Stimulated activated naive CD8-positive, alpha-beta T cell treated with anti-CD3 and anti-CD28 coated beads, Interleukin-15, Interleukin-2, amounts not matched to agents 100 ng/mL and 50 ng/mL, for 24 hours (primary cell): ENCODE measurements at regions not wholly inside any gene's neighbourhood (a gene's known extent, or its start where the extent isn't known, plus 50 kb on each side); places are given as distances from the start of the nearest gene placed in this dataset.
"Not testable (repeated sequence)": the region's sequence is repeated elsewhere in the genome, so short reads cannot be mapped to it uniquely, and the experiment has no call there.

ENCODE experiments used
- H3K27ac Mint-ChIP-seq: one replicate; pipeline ENCODE4 v1.8.0; 2021; ENCODE audit warnings: mild to moderate bottlenecking, mixed read lengths
- H3K27me3 Mint-ChIP-seq: one replicate; pipeline ENCODE4 v1.8.0; 2021; ENCODE audit warnings: mixed read lengths
- H3K36me3 Mint-ChIP-seq: one replicate; pipeline ENCODE4 v1.8.0; 2021; ENCODE audit warnings: low read depth, mixed read lengths
- H3K4me1 Mint-ChIP-seq: one replicate; pipeline ENCODE4 v1.8.0; 2021; ENCODE audit warnings: low read depth, mixed read lengths
- H3K4me3 Mint-ChIP-seq: one replicate; pipeline ENCODE4 v1.8.0; 2021; ENCODE audit warnings: mild to moderate bottlenecking, mixed read lengths
- H3K9me3 Mint-ChIP-seq: one replicate; pipeline ENCODE4 v1.8.0; 2021; ENCODE audit warnings: mixed read lengths

GRCh38 chr11:128161436-128161835 lies 425.9 kb downstream of the ETS1 start:
- Mint-ChIP-seq H3K9me3 (no peaks in the 10 kb centered on the region), H3K27ac (no peak overlapping the region), H3K4me1 (peaks cover 27% of the 10 kb centered on the region), H3K4me3 (no peak overlapping the region), H3K27me3 (no peaks in the 10 kb centered on the region), H3K36me3 (no peaks in the 10 kb centered on the region)

- no peak overlapping the region for H3K4me3 Mint-ChIP-seq
- no peaks in the 10 kb centered on the region for H3K9me3 Mint-ChIP-seq
- peaks cover 21% of the 10 kb centered on the region for H3K4me1 Mint-ChIP-seq
- no peak overlapping the region for H3K27ac Mint-ChIP-seq
- H3K27me3 Mint-ChIP-seq: no peaks in the 10 kb centered on the region
- no peaks in the 10 kb centered on the region for H3K36me3 Mint-ChIP-seq
Observed at GRCh38 chr11:128158860-128159259, 428.5 kb downstream of the ETS1 start.

DNA sequence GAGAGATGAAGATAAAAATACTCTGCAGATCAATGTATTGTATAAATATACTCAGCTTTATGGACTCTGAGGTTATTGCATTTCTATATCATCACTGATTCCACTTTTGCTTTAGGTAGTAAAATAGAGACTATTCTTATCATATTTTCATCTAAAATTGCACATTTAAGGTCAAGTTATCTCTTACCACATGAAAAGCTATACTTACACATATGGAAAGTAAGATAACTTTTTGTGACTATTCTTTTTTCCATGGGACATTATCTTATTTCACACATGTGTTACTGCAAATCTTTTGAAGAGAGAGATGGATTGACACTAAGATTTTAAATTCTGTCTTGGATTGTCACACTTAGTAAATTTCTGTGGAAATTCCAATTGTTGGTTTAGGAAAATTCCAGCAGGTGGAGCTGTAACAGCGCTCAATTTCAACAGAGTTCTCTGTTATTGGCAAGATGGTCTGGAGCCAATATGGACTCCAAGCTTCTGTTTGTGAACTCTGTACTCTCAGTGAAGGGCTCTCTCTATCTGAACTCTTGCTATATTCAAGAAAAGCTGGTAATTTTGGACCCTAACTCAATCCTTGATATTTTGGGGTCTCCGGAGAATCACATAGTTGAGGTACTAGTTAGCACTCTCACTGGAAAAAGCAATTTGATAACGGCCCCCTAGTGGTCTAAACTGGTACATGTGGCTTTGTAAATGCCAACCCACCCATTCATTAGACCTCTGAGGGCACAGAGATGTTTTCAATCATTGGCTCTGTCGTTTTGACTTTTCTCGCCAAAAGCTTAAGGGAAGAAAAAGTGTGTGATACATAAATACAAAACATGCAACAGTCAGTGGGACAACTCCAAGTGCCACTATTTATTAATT lies 429.7 kb downstream of the ETS1 start:
- no peaks in the 10 kb centered on the region for H3K27me3 Mint-ChIP-seq
- peak overlapping the region; percentile 70 for H3K4me3 Mint-ChIP-seq
- no peaks in the 10 kb centered on the region for H3K9me3 Mint-ChIP-seq
- peak overlapping the region; percentile 87 for H3K27ac Mint-ChIP-seq
- H3K4me1 Mint-ChIP-seq: peaks cover 21% of the 10 kb centered on the region
- H3K36me3 Mint-ChIP-seq: no peaks in the 10 kb centered on the region

DNA sequence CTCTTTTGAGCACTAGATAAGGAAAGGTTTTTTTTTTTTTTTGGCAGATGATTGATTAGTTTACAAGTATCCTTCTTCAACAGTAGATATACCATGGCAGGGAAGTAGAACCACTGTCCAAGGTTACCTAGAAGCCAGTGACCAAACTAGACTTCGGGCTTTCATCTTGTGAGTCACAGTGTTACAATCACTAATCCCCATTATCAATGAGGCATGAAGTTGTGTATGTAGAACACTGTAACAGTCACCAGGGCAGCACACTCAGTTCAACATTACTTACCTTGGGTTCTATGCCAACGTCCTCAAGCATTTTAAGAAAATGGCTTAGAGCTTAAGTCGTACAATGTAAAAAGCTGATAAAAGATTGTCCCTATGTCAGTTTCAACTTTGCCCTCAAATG lies 430.9 kb downstream of the ETS1 start:
- H3K27ac Mint-ChIP-seq: no peak overlapping the region
- no peak overlapping the region for H3K4me3 Mint-ChIP-seq
- H3K9me3 Mint-ChIP-seq: no peaks in the 10 kb centered on the region
- H3K36me3 Mint-ChIP-seq: no peaks in the 10 kb centered on the region
- H3K4me1 Mint-ChIP-seq: peaks cover 21% of the 10 kb centered on the region
- no peaks in the 10 kb centered on the region for H3K27me3 Mint-ChIP-seq

DNA sequence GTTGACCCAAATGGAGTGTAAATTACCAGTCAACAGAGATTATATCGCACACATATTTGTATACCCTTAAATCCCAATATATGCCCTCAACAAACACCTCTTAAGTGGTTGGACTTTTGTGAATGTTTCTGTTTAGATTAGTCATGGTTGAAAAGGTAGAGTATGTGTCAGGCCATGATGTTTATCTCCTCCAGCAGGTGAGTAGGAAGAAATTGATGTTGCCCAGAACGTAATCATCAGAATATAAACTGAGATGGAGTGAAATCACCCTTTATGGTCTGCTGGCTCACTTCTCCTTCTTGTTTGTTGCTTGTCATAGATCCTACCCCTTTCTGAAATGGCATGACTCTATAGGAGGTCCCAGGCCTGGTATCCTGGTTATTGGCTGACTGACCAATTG lies 431.8 kb downstream of the ETS1 start:
- Mint-ChIP-seq H3K36me3 (no peaks in the 10 kb centered on the region), H3K27ac (no peak overlapping the region), H3K4me3 (no peak overlapping the region)

DNA sequence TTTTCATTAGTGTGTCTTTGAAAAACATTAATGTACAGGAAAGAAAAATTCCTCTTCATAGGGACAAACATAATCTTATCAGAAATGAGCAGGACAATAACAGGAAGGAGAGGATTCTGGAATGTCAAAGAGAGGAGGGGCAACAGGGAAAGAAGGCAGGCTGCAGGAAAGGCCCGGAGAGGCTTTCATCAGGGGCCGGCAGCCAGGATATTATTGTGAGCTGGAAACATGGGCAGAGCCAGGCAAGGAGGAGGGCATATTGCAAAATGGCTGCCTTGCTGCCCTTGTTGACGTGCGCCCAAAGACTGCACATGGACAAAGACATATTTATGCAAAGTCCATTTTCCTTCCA lies 433.7 kb downstream of the ETS1 start:
- no peak overlapping the region for H3K27ac Mint-ChIP-seq
- no peaks in the 10 kb centered on the region for H3K9me3 Mint-ChIP-seq
- no peak overlapping the region for H3K4me3 Mint-ChIP-seq
- no peaks in the 10 kb centered on the region for H3K27me3 Mint-ChIP-seq
- H3K4me1 Mint-ChIP-seq: peaks cover 20% of the 10 kb centered on the region
- no peaks in the 10 kb centered on the region for H3K36me3 Mint-ChIP-seq

More for the DNA sequence above, 431.8 kb downstream of the ETS1 start:
- Mint-ChIP-seq H3K27me3 (no peaks in the 10 kb centered on the region), H3K9me3 (no peaks in the 10 kb centered on the region), H3K4me1 (peaks cover 21% of the 10 kb centered on the region)

- no peak overlapping the region for H3K27ac Mint-ChIP-seq
- H3K4me3 Mint-ChIP-seq: no peak overlapping the region
- no peaks in the 10 kb centered on the region for H3K27me3 Mint-ChIP-seq
- no peaks in the 10 kb centered on the region for H3K9me3 Mint-ChIP-seq
- peaks cover 14% of the 10 kb centered on the region for H3K4me1 Mint-ChIP-seq
- no peaks in the 10 kb centered on the region for H3K36me3 Mint-ChIP-seq
Observed at GRCh38 chr11:128152796-128153696, 434.3 kb downstream of the ETS1 start.

- Mint-ChIP-seq H3K9me3 (no peaks in the 10 kb centered on the region), H3K27me3 (no peaks in the 10 kb centered on the region), H3K4me1 (peaks cover 1% of the 10 kb centered on the region), H3K4me3 (no peak overlapping the region), H3K27ac (no peak overlapping the region), H3K36me3 (no peaks in the 10 kb centered on the region)
Observed at GRCh38 chr11:128151780-128152179, 435.6 kb downstream of the ETS1 start.

- Mint-ChIP-seq H3K27me3 (no peaks in the 10 kb centered on the region), H3K4me3 (no peak overlapping the region), H3K9me3 (no peaks in the 10 kb centered on the region), H3K27ac (no peak overlapping the region), H3K4me1 (no peaks in the 10 kb centered on the region), H3K36me3 (no peaks in the 10 kb centered on the region)
Observed at GRCh38 chr11:128151338-128151737, 436.0 kb downstream of the ETS1 start.

DNA sequence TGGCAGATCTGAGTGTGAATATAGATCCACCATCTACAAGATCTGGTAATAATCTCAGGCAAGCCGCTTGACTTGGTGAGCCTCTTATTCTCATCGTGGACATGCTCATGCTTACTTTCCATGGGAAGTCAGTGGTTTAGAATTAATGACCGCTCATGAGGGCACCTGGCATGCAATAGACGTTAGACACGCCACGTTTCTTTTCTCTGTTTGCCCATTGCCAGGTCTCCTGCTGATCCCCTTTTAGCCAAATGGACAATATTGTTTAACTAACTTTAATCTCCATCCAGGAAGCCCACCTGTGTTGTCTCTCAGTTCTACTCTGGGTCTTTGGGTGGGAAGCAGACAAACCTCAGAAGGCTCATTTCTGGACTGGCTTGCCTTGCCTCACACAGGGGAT lies 439.1 kb downstream of the ETS1 start:
- Mint-ChIP-seq H3K27ac (no peak overlapping the region), H3K4me3 (no peak overlapping the region), H3K9me3 (no peaks in the 10 kb centered on the region), H3K4me1 (no peaks in the 10 kb centered on the region), H3K36me3 (no peaks in the 10 kb centered on the region), H3K27me3 (no peaks in the 10 kb centered on the region)

DNA sequence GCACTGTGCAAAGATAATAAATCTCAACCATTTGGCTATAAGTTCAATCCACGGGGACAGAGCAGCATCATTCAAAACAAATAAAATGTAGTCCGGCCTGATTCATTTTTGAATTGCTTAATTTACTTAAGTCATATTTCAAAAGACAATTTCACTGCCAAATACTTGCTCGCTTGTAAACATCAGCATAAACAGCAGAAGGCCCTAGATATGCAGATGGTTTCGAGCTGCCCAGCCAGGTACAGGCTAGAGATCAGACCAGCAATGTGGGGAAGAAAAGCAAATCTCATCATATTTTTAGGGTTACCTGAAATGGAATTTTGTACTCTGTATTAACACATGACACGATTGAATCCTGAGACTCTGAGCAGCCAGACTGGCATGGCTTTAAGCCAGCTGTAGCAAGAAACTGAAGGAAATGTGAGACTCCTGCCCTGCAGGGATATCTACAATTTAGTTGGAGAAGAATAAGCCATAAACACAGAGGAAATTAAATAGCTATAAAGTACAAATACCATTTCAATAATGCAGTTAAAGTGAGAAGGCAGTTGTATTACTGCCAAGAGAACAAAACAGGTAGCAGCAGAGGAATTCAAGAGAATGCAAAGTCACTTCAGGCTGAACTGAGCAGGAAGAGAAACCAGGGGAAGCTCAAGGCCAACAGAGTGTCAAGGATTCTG lies 440.3 kb downstream of the ETS1 start:
- no peaks in the 10 kb centered on the region for H3K27me3 Mint-ChIP-seq
- H3K27ac Mint-ChIP-seq: no peak overlapping the region
- no peaks in the 10 kb centered on the region for H3K36me3 Mint-ChIP-seq
- H3K4me1 Mint-ChIP-seq: no peaks in the 10 kb centered on the region
- no peaks in the 10 kb centered on the region for H3K9me3 Mint-ChIP-seq
- H3K4me3 Mint-ChIP-seq: no peak overlapping the region

- H3K4me3 Mint-ChIP-seq, H3K4me1 Mint-ChIP-seq: not testable (repeated sequence)
Observed at GRCh38 chr11:128140293-128140692, 447.1 kb downstream of the ETS1 start.

GRCh38 chr11:128135451-128135850 lies 451.9 kb downstream of the ETS1 start:
- no peak overlapping the region for H3K27ac Mint-ChIP-seq
- H3K36me3 Mint-ChIP-seq: no peaks in the 10 kb centered on the region
- H3K9me3 Mint-ChIP-seq: peaks cover 6% of the 10 kb centered on the region

More at GRCh38 chr11:128140293-128140692, 447.1 kb downstream of the ETS1 start:
- H3K27ac Mint-ChIP-seq, H3K36me3 Mint-ChIP-seq, H3K27me3 Mint-ChIP-seq, H3K9me3 Mint-ChIP-seq: not testable (repeated sequence)

DNA sequence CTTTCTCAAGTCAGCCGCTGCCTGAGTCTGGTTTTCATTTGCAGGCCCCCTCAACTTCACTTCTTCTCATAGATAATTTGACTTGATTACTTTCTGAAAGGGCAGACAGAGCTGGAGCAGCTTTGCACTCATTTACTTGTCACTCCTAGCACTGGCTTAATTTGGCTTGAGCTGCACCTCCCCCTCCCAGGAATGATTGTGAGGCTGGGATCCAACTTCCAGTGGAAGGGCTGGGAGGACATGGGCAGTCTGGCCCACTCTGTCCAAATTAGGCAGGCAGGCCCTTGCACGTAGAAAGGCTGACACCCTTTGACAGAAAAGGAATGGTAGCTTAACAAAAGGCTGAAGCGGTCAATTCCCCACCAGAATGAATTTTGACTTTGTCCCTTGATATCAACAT lies 453.9 kb downstream of the ETS1 start:
- no peaks in the 10 kb centered on the region for H3K36me3 Mint-ChIP-seq
- no peak overlapping the region for H3K27ac Mint-ChIP-seq
- no peaks in the 10 kb centered on the region for H3K9me3 Mint-ChIP-seq
- H3K4me1 Mint-ChIP-seq: no peaks in the 10 kb centered on the region
- H3K4me3 Mint-ChIP-seq: no peak overlapping the region
- no peaks in the 10 kb centered on the region for H3K27me3 Mint-ChIP-seq

More at GRCh38 chr11:128135451-128135850, 451.9 kb downstream of the ETS1 start:
- H3K27me3 Mint-ChIP-seq: no peaks in the 10 kb centered on the region
- no peak overlapping the region for H3K4me3 Mint-ChIP-seq
- H3K4me1 Mint-ChIP-seq: peaks cover 7% of the 10 kb centered on the region

GRCh38 chr11:128130052-128130451 lies 457.3 kb downstream of the ETS1 start:
- Mint-ChIP-seq H3K9me3 (no peaks in the 10 kb centered on the region), H3K36me3 (no peaks in the 10 kb centered on the region), H3K4me3 (no peak overlapping the region), H3K27me3 (no peaks in the 10 kb centered on the region), H3K4me1 (no peaks in the 10 kb centered on the region), H3K27ac (no peak overlapping the region)
